Myocyte (in vitro differentiated cells): ENCODE measurements at regions not wholly inside any gene's neighbourhood (a gene's known extent, or its start where the extent isn't known, plus 50 kb on each side); places are given as distances from the start of the nearest gene placed in this dataset.

ENCODE experiments used
- DNase-seq: peaks from one replicate; pipeline ENCODE4 v3.0.0-alpha.2; 2012; ENCODE audit warnings: low read depth

DNA sequence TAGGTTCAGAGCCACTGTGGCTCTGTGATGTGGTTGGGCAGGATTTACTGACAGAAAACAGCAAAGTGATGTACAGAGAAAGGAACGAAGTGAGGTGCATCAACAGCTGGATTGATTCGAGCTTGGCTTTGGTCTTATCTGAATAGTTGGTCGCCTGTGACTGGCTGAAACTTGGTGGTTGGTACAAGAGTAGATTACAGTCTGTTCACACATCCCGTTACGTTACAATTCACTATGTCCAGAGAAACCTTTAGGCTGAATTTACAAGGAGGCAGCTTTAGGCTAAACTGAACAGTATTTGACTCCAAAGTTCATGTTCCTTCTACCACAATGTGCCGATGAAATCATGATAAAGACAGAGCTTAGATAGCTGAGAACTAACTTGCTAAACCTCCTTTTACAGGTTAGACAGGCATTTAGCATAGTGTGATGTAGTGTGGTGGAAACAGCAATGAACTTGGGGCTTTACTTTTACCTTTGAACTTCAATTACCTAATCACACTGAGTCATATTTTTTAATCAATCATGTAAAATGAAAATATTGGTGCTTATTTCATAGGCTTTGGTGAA is 210.2 kb upstream of the PUM3 start:
- DNase-seq: no peak

DNA sequence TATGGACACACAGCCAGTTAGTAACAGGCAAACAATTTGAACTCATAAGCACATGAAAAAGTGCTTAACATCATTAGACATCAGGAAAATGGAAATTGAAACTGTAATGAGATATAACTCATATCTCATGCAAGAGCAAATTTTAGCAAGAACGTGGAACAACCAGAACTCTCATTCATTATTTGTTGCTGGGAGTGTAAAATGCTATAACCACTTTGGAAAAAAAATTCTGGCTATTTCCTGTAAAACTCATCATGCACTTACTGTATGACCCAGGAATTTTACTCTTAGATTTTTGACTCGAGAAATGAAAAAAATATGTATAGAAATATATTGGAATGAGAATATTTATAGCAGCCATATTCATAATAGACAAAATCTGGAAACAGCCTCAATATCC is 205.7 kb upstream of the PUM3 start:
- DNase-seq: no peak

DNA sequence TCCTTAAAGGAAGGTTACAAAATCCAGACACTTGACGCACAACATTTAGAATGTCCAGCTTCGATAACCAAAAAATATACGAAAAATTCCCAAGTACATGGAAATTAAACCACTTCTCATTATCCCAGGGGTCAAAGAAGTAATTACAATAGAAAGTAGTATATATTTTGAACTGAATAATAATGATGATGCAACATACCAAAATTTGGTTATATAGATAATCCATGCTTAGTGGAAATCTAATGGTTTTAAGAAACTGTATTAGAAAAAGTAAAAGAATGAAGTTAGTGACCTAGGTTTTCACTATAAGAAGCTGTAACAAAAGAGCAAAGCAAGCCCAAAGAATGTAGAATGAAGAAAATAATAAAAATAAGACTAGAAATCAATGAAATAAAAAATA is 204.0 kb upstream of the PUM3 start:
- no peak for DNase-seq

DNA sequence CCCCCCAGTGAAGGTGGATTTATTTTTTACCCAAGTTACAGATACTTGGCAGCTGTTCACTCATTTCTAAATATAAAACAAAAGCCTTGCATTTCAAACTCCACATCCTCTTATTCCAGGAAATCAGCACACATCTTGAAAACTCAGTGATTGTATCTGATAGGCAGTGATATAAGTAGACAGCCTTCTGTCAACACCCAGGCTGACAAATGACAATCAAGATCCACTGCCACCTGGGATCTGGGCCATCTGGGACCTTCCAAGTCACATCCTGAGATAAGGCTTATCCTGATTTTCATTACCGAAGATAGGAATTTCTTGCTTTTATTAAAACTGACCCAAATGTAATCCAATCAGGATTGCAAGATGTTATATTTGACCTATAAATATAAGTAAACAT is 201.3 kb upstream of the PUM3 start:
- peak; percentile 3 for DNase-seq

DNA sequence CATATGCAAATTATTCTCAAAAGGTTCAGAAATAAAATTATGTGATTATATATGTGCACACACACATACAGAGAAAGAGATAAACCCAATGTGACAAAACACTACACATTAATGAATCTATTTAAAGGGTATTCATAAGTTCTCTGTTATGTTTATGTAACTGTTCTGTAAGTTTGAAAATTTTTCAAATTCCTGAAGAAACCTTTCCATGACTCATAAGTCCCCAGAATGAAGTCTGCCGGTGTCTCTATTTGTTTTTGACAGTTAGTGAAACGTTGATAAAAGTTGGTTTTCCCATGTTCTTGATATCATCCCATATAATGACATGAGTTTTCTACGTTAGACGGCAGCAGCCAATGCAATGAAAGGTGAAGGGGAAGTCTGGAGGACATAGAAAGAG is 199.5 kb upstream of the PUM3 start:
- no peak for DNase-seq

DNA sequence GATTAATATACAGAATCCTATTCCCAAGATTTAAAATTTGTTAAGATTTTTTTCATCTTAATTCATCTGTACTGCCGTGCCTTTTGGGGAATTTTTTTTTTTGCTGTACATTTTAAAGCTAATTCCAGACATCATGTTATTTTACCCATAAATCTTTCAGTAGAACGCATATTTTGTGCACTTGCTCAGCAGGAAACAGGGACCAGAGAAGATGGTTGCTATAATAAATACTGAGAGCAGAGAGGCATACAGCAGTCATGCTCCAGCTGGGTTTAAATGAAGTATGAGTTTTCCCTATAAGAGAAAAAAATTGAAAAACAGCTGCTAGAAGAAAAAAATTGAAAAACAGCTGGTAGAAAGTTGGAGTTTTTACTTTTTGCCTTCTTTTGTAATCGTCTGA is 196.9 kb upstream of the PUM3 start:
- no peak for DNase-seq

DNA sequence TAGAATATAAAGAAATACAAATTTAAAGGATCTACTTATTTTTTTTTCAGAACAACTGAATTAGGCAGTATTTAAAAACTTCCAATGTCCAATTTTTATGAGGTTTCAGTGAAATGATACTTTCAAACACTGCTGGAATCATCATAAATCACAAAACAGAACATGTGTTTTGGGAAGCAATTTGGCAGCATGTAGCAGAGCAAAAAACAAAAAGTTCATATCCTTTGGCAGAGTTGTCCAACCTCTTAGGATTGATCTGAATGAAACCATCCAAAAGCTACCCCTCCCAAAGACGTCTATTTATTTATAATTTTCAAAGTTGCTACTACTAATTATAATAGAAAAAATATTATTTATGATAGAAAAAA is 192.4 kb upstream of the PUM3 start:
- DNase-seq: peak; percentile 34

DNA sequence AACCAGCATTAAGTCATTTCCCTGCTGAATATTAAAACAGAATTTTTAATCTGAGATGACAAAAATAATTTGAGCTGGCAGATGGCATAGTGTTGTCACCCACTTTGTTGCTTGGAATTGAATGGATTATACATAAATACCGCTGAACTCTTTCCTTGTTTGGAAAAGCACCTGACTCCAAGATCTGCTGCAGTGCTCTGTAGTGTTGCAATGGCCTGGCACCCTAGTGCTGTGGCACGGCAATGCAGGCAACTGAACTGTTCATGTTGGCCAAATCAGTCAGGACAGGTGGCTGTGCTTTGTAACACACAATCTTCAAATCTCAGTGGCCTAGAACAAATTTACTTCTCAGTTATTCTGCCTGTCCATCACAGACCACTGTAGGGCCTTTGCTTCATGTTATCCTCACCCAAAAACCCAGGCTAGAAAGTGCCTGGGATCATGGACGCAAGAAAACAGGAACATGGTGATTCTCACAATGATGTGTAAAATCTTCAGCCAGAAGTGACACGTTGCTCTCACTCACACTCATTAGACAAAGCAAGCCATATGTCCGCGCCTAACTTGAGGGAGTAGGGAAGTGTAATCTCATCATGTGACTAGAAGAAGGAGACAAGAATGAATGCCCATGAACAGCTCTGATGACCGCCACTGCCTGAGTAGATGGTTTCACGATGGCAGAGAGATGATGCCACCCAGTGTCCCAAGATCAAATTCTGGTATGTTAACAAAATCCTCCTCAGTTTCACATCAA is 191.9 kb upstream of the PUM3 start:
- peak; percentile 6 for DNase-seq

DNA sequence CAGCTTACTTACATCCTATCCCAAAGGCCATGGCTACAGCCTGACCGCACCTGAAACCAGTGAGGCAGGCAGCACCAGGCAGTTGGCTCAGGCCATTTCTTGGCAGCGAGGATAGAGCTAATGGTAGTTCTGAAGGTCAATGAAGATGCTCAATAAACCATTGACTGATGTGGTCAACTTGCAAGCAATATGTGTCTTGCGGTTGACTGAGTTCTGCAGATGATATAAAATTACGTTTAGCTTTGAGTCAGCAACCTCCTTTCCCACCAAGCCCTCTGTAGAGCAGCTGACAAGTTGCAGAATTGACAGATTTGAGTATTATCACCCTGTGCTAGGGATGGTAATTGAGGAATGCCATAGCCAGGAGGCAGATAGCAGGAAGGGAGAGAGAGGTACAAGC is 189.0 kb upstream of the PUM3 start:
- DNase-seq: peak; percentile 12

DNA sequence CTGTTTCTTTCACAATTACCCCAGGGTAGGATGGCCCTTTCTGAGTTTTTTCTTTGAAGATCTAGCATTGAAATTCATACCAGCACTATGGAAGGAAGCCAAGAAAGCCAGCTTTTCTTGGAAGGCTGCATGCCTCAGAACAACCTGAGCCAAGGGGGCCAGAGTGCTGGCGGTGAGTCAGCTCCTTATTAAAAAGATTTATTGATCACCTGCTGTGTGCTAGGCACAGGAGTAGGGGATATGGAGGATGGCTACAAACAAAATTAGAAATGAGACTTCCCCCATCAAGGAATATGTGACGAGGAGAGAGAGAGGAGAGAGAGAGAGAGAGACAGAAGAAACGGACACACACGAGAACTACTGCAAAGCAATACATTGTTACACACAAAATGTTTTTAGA is 184.6 kb upstream of the PUM3 start:
- DNase-seq: peak; percentile 21

DNA sequence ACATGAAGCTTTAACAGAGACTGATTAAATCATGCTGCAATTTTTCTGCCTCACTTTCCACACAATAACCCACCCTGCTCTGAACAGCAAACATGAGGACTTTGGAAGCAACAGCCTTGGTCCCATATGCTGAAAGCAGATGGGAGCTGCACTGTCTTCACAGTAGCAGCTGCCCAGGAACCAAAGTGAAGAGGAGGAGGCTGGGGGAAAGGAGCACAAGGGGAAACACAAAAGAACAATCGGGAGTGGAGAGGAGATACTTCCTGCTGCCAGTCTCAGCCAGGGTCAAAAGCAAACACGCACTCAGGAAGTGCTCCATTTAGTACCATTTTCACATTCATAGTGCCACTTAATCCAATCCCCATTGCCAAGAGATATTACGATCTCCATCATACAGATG is 183.3 kb upstream of the PUM3 start:
- DNase-seq: no peak

DNA sequence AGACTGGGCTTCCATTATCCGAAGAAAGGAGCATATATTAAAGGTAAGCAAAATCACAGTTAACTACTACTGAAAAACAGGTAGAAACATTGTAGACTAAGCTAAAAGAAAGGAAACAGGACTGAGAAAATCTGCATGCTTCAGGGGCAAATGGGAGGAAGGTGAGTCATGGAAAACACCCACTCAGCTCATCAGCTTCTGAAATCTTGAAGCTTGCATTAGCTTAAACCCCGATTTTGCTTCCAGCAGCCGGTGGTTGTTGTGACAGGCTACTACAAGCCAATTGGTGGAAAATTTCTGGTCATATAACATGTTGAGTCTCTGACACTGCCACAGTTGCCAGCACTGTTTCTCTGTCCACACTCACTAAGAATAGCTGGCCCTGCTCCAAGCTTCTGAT is 179.6 kb upstream of the PUM3 start:
- DNase-seq: no peak

DNA sequence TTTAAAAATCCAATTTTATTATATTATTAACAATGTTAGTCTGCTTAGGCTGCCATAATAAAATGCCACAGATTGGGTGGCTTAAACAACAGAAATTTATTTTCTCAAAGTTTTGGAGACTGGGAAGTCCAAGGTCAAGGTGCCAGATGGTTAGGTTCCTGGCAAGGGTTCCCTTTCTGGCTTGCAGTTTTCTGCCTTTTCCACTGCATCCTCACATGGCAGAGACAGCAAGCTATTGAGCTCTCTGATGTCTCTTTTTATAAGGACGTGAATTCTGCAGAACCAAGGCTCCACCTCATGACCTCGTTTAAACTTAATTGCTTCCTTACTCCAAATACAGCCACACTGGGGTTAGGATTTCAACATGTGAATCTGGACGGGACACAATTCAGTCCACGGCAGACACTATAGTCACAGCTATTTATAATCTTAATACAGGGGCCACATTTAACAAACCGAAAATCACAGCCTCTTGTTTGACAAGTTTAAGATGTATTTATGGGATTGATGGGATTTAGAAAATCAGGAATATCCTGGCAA is 174.9 kb upstream of the PUM3 start:
- DNase-seq: peak; percentile 3

DNA sequence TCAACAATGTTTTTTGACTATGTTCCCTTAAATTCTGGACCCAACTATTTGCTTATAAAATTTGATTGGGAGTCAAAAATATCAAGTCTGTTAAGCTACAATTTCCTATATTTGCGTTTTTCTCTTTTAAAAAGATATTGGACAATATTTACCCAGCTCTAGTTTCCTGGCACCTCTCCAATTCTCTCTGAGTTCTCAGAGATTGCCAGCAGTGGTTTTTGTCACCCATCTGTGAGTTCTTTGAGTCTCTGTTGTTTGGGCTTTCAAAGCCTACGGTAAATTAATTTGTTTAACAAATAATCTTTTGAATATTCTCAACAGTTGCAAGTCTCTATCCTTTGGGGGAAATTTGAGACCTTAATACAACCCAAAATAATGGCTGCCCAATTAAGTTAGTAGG is 174.2 kb upstream of the PUM3 start:
- peak; percentile 20 for DNase-seq

DNA sequence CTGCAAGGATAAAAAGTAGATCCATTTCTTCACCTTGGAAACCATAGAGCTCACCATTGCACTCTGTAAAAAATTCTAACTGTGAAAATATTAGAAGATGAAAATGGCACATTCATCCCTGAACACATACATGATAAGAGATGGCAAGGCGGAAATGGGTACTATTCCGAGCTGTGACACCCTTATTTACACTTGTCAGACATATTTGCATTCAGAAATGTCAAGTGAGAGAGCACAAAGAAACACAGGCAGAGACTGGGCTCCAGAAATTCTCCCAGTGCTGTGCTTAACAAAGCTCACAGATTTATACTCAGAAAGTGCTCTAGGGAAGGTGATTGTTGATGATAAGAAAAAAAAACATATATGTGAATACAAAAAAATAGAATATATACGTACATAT is 170.3 kb upstream of the PUM3 start:
- DNase-seq: no peak

DNA sequence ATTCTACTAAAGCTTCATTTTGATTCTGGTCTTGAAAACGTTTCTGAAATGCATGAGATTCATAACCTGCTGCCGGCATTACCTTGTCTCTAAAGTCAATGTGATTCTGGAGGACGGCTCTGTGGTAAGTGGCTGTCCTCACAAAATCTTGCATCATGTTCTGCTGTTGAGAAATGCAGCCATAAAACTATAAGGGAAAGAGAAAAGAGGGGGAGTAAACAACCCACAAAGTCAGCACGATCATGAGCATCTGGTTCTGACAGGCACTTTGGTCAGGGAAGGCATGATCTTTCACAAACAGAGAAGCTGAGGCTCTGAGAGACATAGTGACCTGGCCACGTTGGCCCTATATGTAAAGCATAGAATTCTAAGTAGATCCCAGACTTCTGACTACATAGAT is 168.9 kb upstream of the PUM3 start:
- DNase-seq: no peak

DNA sequence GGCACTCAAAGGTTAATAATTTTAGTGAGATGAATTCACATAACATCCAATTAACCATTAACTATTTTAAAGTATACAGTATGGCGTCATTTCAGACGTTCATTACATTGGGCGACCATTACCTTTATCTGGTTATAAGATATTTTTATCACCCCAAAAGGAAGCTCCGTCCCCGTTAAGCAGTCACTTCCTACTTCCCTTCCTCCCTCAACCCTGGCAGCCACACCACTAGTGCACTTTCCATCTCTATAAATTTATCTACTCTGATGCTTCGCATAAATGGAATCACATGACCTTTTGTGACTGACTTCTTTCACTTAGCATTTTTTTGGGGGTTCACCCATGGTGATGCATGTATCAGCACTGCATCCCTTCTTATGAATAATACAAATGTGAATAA is 168.3 kb upstream of the PUM3 start:
- DNase-seq: no peak

DNA sequence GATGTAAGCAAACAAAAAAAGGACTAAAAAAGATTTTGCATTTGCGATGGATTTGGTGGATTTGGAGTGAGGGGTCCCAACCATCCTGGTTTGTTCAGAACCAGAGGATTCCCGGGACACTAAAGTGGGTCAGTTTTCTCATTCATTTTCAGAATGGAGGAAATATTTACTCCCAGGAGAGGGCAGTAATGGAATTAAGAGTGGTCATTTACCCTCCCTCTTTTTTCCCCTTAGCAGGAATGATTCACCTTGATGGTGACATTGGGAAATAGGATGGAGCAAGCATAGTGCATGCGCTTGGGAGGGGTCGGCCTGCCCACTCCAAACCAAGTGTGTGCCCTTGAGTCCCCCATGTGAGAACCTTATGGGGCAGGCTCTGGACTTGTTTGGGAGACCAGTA is 164.2 kb upstream of the PUM3 start:
- DNase-seq: no peak

DNA sequence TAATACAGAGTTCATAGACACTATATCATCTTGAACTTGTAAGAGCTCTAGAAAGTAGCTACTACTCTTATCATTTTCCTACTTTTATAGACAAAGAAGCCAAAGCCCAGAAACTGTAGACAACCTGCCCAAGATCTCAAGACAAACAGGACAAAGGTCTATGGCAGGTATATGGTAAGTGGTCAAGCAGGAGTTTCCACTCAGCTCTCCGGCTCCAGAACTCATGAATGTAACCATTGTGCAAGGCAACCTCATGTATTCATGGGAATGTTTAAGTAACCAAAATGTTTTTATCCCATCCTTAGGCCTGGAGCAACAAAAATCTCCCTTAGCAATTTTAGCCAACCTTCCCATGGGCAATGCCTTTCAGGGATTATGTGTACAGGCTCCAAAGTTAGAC is 163.4 kb upstream of the PUM3 start:
- no peak for DNase-seq

DNA sequence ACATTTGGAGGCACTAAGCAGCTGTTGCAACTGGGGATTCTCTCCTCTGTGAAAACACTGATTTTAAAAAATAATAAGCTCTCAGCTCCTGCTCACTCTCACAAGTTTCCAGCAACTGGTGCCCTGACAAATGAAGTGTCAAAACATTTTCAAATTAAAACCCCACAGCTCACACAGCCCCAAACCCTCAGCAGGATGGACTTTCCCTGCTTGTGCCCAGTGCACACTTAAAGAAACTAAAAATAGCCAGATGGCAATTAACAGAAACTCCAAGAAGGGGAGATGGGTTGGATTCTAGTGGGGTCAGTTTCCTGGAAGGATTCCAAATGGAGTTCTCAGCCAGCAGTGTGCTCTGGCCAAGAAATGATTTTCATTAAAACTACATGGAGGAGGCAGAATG is 163.0 kb upstream of the PUM3 start:
- DNase-seq: no peak

DNA sequence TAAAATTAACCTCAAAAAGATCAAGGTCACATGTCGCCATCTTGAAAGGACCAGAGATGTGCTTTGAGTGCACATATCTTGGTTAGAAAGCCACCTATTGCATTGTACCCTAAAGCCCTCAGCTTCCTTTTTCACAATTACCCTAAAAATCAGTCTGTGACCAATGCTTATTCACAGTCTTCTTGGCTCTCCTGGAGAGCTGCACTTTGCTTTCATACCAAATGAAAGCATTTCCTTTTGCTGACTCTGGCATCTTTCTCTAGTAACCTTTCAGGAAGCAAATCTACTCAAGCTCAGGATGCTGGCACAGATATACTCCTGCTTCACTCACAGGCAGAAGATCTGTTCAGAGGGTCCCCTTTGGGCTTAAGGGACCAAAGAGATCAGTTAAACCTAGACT is 160.7 kb upstream of the PUM3 start:
- no peak for DNase-seq

DNA sequence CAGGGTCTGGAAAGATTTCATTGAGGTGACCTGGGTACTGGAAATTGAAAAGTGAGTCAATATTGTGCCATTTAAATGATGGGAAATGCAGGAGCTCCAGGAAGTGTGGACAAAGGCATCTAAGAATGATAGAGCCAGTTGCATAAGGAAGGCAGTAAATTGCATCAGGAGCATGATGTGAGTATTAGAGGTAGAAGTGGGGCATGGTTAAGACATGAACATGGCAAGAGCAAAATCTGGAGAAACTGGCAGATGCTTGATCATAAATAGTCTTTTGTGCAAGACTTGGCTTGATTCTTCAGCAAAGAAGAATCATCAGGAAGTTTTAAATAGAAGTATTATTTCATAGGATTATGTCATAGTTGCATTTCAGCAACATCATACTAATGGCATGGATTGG is 157.4 kb upstream of the PUM3 start:
- no peak for DNase-seq

DNA sequence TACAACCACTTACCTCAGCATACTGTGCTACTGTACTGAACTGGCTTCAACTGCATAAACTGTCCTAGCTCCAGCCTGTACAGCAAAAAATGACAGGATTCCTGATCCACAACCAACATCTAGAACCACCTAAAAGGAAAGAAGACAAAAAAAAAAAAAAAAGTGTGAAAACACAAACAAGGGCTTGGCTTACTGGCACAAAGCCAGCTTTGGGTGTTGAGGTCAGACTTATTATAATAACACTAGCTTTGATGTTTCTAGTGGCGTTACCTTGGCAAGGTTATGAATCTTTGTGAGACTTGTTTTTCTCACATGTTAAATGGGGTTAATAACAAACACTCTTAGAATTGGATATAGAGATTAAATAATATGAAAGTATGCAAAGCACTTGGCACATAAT is 148.5 kb upstream of the PUM3 start:
- no peak for DNase-seq
